Testis (tissue), 2 donors: ENCODE measurements at regions not wholly inside any gene's neighbourhood (a gene's known extent, or its start where the extent isn't known, plus 50 kb on each side); places are given as distances from the start of the nearest gene placed in this dataset.

Experiments used
- POLR2A ChIP-seq: fragments of 450-650 bp; IDR thresholded peaks from one replicate; pipeline ENCODE4 v1.6.1; 2017; ENCODE audit warnings: antibody characterized with exemption, mild to moderate bottlenecking, moderate library complexity
- TF ChIP-seq, protein P1 (sequence below), 3 experiments: fragments of 450-650 bp in 2 of 3; fragments of 200-600 bp in 1 of 3; sonication (generic) in 1 of 3; IDR thresholded peaks; one replicate each; pipeline ENCODE4 v1.5.1; 2016 to 2019; ENCODE audit warnings: antibody characterized with exemption in 3 of 3, mild to moderate bottlenecking in 2 of 3, moderate library complexity in 1 of 3

GRCh38 chr19:56934438-56935090, 94.0 kb upstream of the PEG3 start:
- TF ChIP-seq, protein P1, sequence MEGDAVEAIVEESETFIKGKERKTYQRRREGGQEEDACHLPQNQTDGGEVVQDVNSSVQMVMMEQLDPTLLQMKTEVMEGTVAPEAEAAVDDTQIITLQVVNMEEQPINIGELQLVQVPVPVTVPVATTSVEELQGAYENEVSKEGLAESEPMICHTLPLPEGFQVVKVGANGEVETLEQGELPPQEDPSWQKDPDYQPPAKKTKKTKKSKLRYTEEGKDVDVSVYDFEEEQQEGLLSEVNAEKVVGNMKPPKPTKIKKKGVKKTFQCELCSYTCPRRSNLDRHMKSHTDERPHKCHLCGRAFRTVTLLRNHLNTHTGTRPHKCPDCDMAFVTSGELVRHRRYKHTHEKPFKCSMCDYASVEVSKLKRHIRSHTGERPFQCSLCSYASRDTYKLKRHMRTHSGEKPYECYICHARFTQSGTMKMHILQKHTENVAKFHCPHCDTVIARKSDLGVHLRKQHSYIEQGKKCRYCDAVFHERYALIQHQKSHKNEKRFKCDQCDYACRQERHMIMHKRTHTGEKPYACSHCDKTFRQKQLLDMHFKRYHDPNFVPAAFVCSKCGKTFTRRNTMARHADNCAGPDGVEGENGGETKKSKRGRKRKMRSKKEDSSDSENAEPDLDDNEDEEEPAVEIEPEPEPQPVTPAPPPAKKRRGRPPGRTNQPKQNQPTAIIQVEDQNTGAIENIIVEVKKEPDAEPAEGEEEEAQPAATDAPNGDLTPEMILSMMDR (IDR thresholded peaks at IDR 0.05) = no peak
- TF ChIP-seq POLR2A = no peak
